GM21619 (cell line): ENCODE measurements at regions not wholly inside any gene's neighbourhood (a gene's known extent, or its start where the extent isn't known, plus 50 kb on each side); places are given as distances from the start of the nearest gene placed in this dataset.

Experiments used
- ATAC-seq: cut with Tn5 transposase; IDR thresholded peaks from one replicate; pipeline ENCODE4 v1.9.1; 2021; ENCODE audit not compliant: unreplicated experiment

GRCh38 chr5:89255845-89256463, 373.0 kb upstream of the MEF2C start:
- ATAC-seq: no peak

- ATAC-seq: no peak
Observed at GRCh38 chr5:89253666-89254352, 370.8 kb upstream of the MEF2C start.

GRCh38 chr5:89246864-89247263, 363.9 kb upstream of the MEF2C start:
- ATAC-seq: no peak

GRCh38 chr5:89246252-89246651, 363.3 kb upstream of the MEF2C start:
- no peak for ATAC-seq

GRCh38 chr5:89243611-89244010, 360.6 kb upstream of the MEF2C start:
- no peak for ATAC-seq

- ATAC-seq: no peak
Observed at GRCh38 chr5:89241186-89241585, 358.2 kb upstream of the MEF2C start.

GRCh38 chr5:89236900-89237299, 353.9 kb upstream of the MEF2C start:
- ATAC-seq: no peak

- no peak for ATAC-seq
Observed at GRCh38 chr5:89233462-89233861, 350.5 kb upstream of the MEF2C start.

- peak; percentile 95 for ATAC-seq
Observed at GRCh38 chr5:89232139-89232603, 349.2 kb upstream of the MEF2C start.

- ATAC-seq: no peak
Observed at GRCh38 chr5:89230178-89230577, 347.2 kb upstream of the MEF2C start.

GRCh38 chr5:89229331-89230070, 346.5 kb upstream of the MEF2C start:
- ATAC-seq: no peak

GRCh38 chr5:89228355-89228754, 345.4 kb upstream of the MEF2C start:
- ATAC-seq: no peak

- ATAC-seq: no peak
Observed at GRCh38 chr5:89218364-89218763, 335.4 kb upstream of the MEF2C start.

GRCh38 chr5:89216606-89217005, 333.6 kb upstream of the MEF2C start:
- no peak for ATAC-seq

GRCh38 chr5:89213573-89213972, 330.6 kb upstream of the MEF2C start:
- no peak for ATAC-seq

GRCh38 chr5:89211836-89212235, 328.9 kb upstream of the MEF2C start:
- no peak for ATAC-seq

GRCh38 chr5:89208811-89209210, 325.8 kb upstream of the MEF2C start:
- ATAC-seq: no peak

GRCh38 chr5:89208392-89208791, 325.4 kb upstream of the MEF2C start:
- ATAC-seq: no peak

GRCh38 chr5:89204756-89205155, 321.8 kb upstream of the MEF2C start:
- ATAC-seq: no peak

- no peak for ATAC-seq
Observed at GRCh38 chr5:89203611-89204010, 320.6 kb upstream of the MEF2C start.

GRCh38 chr5:89200899-89201298, 317.9 kb upstream of the MEF2C start:
- no peak for ATAC-seq

GRCh38 chr5:89199306-89199705, 316.3 kb upstream of the MEF2C start:
- ATAC-seq: no peak
